Esophagus muscularis mucosa (tissue), 4 donors: ENCODE measurements at regions not wholly inside any gene's neighbourhood (a gene's known extent, or its start where the extent isn't known, plus 50 kb on each side); places are given as distances from the start of the nearest gene placed in this dataset.

Experiments
- CTCF ChIP-seq, 3 experiments: fragments of 200-600 bp in 2 of 3; fragments of 450-650 bp in 1 of 3; sonication (generic) in 2 of 3; IDR thresholded peaks; one replicate each; pipeline ENCODE4 v1.5.1; 2017 to 2019; ENCODE audit warnings: antibody characterized with exemption in 3 of 3, mild to moderate bottlenecking in 2 of 3, moderate library complexity in 1 of 3
- EP300 ChIP-seq: sonication (generic); formaldehyde crosslinking; IDR thresholded peaks from one replicate; pipeline ENCODE4 v1.6.1; 2017; ENCODE audit warnings: antibody characterized with exemption
- POLR2A ChIP-seq: fragments of 450-650 bp; IDR thresholded peaks from one replicate; pipeline ENCODE4 v1.6.1; 2017; ENCODE audit warnings: antibody characterized with exemption, moderate library complexity, mild to moderate bottlenecking, low read depth
- POLR2AphosphoS5 ChIP-seq, 2 donors: sonication (generic); formaldehyde crosslinking; IDR thresholded peaks; one replicate each; pipeline ENCODE4 v1.6.1; 2017; ENCODE audit warnings: antibody characterized with exemption in 2 of 2

- TF ChIP-seq CTCF (IDR thresholded peaks at IDR 0.05) (no peak), POLR2AphosphoS5 (IDR thresholded peaks at IDR 0.05) (no peak), POLR2A (no peak), EP300 (no peak)
Measured at GRCh38 chr16:35296962-35297653, 1837.7 kb downstream of the TP53TG3F start.
